A549 (cell line): ENCODE measurements at regions not wholly inside any gene's neighbourhood (a gene's known extent, or its start where the extent isn't known, plus 50 kb on each side); places are given as distances from the start of the nearest gene placed in this dataset.

ENCODE experiments used
- ATAC-seq, 2 experiments: fragments of 200-7000 bp in 1 of 2; fragments of >200 bp in 1 of 2; cut with Nextera tagmentation in 1 of 2; cut with Tn5 transposase in 1 of 2; 3 replicates each; pipeline versions ENCODE4 v1.8.0 to v1.9.1; 2018 to 2020; ENCODE audit warnings: mild to moderate bottlenecking in 1 of 2, moderate library complexity in 1 of 2
- CTCF ChIA-PET: fragments of 300-600 bp; sonication (Branson Sonifier 250); formaldehyde crosslinking; extraction: SDS; loops from one replicate; lab custom pipeline; 2021; ENCODE audit warnings: antibody characterized with exemption, inconsistent platforms; lab: Yijun Ruan, JAX
- POLR2A ChIA-PET: fragments of 350-600 bp; formaldehyde crosslinking; extraction: SDS; loops from one replicate; lab custom pipeline; 2021; ENCODE audit warnings: antibody characterized with exemption, inconsistent platforms; lab: Yijun Ruan, JAX
- DNase-seq, 2 experiments: peaks; one replicate each; pipeline versions ENCODE4 v3.0.0 to v3.0.0-alpha.2; 2011 to 2016; ENCODE audit warnings: low read depth in 1 of 2, low spot score in 1 of 2
- FAIRE-seq: peaks from 2 replicates; lab custom pipeline; 2011; peaks lifted over from hg19 to GRCh38; lab: Jason Lieb, UNC
- H3K27ac ChIP-seq, 2 experiments: fragments of >200 bp; sonication (Bioruptor Twin); formaldehyde crosslinking; 3 replicates each; pipeline ENCODE4 v1.5.1; 2016 to 2017
- H3K4me1 ChIP-seq: fragments of >200 bp; sonication (Bioruptor Twin); formaldehyde crosslinking; 3 replicates; pipeline ENCODE4 v1.6.1; 2016
- H3K4me2 ChIP-seq: fragments of >200 bp; sonication (Bioruptor Twin); formaldehyde crosslinking; 3 replicates; pipeline ENCODE4 v1.6.1; 2016
- H3K4me3 ChIP-seq: fragments of >200 bp; sonication (Bioruptor Twin); formaldehyde crosslinking; 3 replicates; pipeline ENCODE4 v1.5.1; 2016
- H3K9me3 ChIP-seq: fragments of >200 bp; sonication (Bioruptor Twin); formaldehyde crosslinking; 3 replicates; pipeline ENCODE4 v1.6.1; 2016
- BHLHE40 ChIP-seq: IDR thresholded peaks from 2 replicates; pipeline ENCODE4 v1.6.1; 2012; ENCODE audit warnings: low read depth, low read length, inconsistent platforms
- CEBPB ChIP-seq, 2 experiments: fragments of >200 bp in 1 of 2; sonication (Bioruptor Twin) in 1 of 2; formaldehyde crosslinking in 1 of 2; IDR thresholded peaks; 2 replicates each; pipeline ENCODE4 v1.6.1; 2012 to 2016
- CHD2 ChIP-seq: fragments of 150-350 bp; IDR thresholded peaks from 2 replicates; pipeline ENCODE4 v1.6.1; 2014; ENCODE audit warnings: low read length; ENCODE audit not compliant: partially characterized antibody
- CHD4 ChIP-seq: fragments of 200-600 bp; sonication (generic); IDR thresholded peaks from 2 replicates; pipeline ENCODE4 v1.6.1; 2016; ENCODE audit warnings: antibody characterized with exemption, mild to moderate bottlenecking, borderline replicate concordance
- EHMT2 ChIP-seq: fragments of 200-600 bp; sonication (generic); IDR thresholded peaks from 2 replicates; pipeline ENCODE4 v1.6.1; 2016; ENCODE audit warnings: antibody characterized with exemption, low read depth, mild to moderate bottlenecking, moderate library complexity
- EP300 ChIP-seq, 2 experiments: fragments of >200 bp; sonication (Bioruptor Twin); formaldehyde crosslinking; IDR thresholded peaks; 2 replicates in 1 of 2; 3 replicates in 1 of 2; pipeline ENCODE4 v1.6.1; 2016 to 2017
- FOSB ChIP-seq: fragments of 250-450 bp; sonication (Bioruptor Pico); IDR thresholded peaks from 2 replicates; pipeline ENCODE4 v1.5.0; 2020; ENCODE audit warnings: mild to moderate bottlenecking, moderate library complexity
- HEYL ChIP-seq: fragments of 250-450 bp; sonication (Bioruptor Pico); IDR thresholded peaks from 2 replicates; pipeline ENCODE4 v1.8.0; 2021; ENCODE audit warnings: mild to moderate bottlenecking, moderate library complexity
- HOXB13 ChIP-seq: fragments of 250-450 bp; sonication (Bioruptor Pico); IDR thresholded peaks from 2 replicates; pipeline ENCODE4 v1.5.0; 2020; ENCODE audit warnings: low read depth, mild to moderate bottlenecking, moderate library complexity
- HOXB5 ChIP-seq: fragments of 250-450 bp; sonication (Bioruptor Pico); IDR thresholded peaks from 2 replicates; pipeline ENCODE4 v1.5.0; 2020; ENCODE audit warnings: mild to moderate bottlenecking, moderate library complexity
- JUN ChIP-seq, 2 experiments: fragments of >200 bp; sonication (Bioruptor Twin); formaldehyde crosslinking; IDR thresholded peaks; 2 replicates in 1 of 2; 3 replicates in 1 of 2; pipeline ENCODE4 v1.6.1; 2016 to 2017
- MAFK ChIP-seq: fragments of 450-650 bp; IDR thresholded peaks from 2 replicates; pipeline ENCODE4 v1.6.1; 2014; ENCODE audit not compliant: partially characterized antibody
- NFE2L2 ChIP-seq: fragments of 150-350 bp; conservative IDR thresholded peaks from 2 replicates; pipeline ENCODE4 v1.6.1; 2014; ENCODE audit warnings: low read length
- NPAS2 ChIP-seq: fragments of 250-450 bp; sonication (Bioruptor Pico); IDR thresholded peaks from 2 replicates; pipeline ENCODE4 v1.8.0; 2022; ENCODE audit warnings: mild to moderate bottlenecking, moderate library complexity, borderline replicate concordance
- POLR2A ChIP-seq: IDR thresholded peaks from 2 replicates; pipeline ENCODE4 v1.6.1; 2012; ENCODE audit warnings: mild to moderate bottlenecking, low read length
- POLR2AphosphoS2 ChIP-seq: conservative IDR thresholded peaks from 2 replicates; pipeline ENCODE4 v1.6.1; 2012; ENCODE audit warnings: low read length, improper control_type of control experiment, inconsistent platforms
- RAD21 ChIP-seq, 2 experiments: fragments of >200 bp in 1 of 2; sonication (Bioruptor Twin) in 1 of 2; formaldehyde crosslinking in 1 of 2; IDR thresholded peaks in 1 of 2; conservative IDR thresholded peaks in 1 of 2; 2 replicates in 1 of 2; 3 replicates in 1 of 2; pipeline ENCODE4 v1.6.1; 2012 to 2018; ENCODE audit warnings: inconsistent platforms in 1 of 2
- RCOR1 ChIP-seq: fragments of 150-350 bp; IDR thresholded peaks from 2 replicates; pipeline ENCODE4 v1.6.1; 2014; ENCODE audit warnings: antibody characterized with exemption, low read length, low read depth
- RNF2 ChIP-seq: fragments of 200-600 bp; sonication (generic); IDR thresholded peaks from 2 replicates; pipeline ENCODE4 v1.6.1; 2016; ENCODE audit warnings: low read depth, mild to moderate bottlenecking, antibody characterized with exemption, moderate library complexity, borderline replicate concordance
- SMC3 ChIP-seq: fragments of >200 bp; sonication (Bioruptor Twin); formaldehyde crosslinking; IDR thresholded peaks from 3 replicates; pipeline ENCODE4 v1.6.1; 2018; ENCODE audit warnings: inconsistent platforms
- SREBF2 ChIP-seq: fragments of 450-650 bp; IDR thresholded peaks from 2 replicates; pipeline ENCODE4 v1.6.1; 2014; ENCODE audit warnings: mild to moderate bottlenecking, moderate library complexity
- TFCP2L1 ChIP-seq: fragments of 250-450 bp; sonication (Bioruptor Pico); IDR thresholded peaks from 2 replicates; pipeline ENCODE4 v1.5.0; 2021; ENCODE audit warnings: mild to moderate bottlenecking
- ZFP36 ChIP-seq: fragments of 450-650 bp; IDR thresholded peaks from 2 replicates; pipeline ENCODE4 v1.6.1; 2014; ENCODE audit warnings: borderline replicate concordance; ENCODE audit not compliant: partially characterized antibody
- ZNF302 ChIP-seq: fragments of 250-450 bp; sonication (Bioruptor Pico); IDR thresholded peaks from 2 replicates; pipeline ENCODE4 v1.9.0; 2021; ENCODE audit warnings: inconsistent platforms, mild to moderate bottlenecking, moderate library complexity
- WGBS: methylation state at CpG from one replicate; pipeline ENCODE4 v1.1.6; 2017; ENCODE audit errors: missing lambda C conversion rate; 5-methylcytosine and 5-hydroxymethylcytosine counted together
- TF ChIP-seq, protein P1 (sequence below): fragments of >200 bp; sonication (Bioruptor Twin); formaldehyde crosslinking; IDR thresholded peaks from 2 replicates; pipeline ENCODE4 v1.6.1; 2016
- TF ChIP-seq, protein P2 (sequence below): fragments of 250-450 bp; sonication (Bioruptor Pico); IDR thresholded peaks from 2 replicates; pipeline ENCODE4 v1.5.0; 2020; ENCODE audit warnings: low read depth, mild to moderate bottlenecking, moderate library complexity
- TF ChIP-seq, protein P3 (sequence below): fragments of 450-650 bp; IDR thresholded peaks from 2 replicates; pipeline ENCODE4 v1.6.1; 2014; ENCODE audit warnings: antibody characterized with exemption
- TF ChIP-seq, protein P4 (sequence below): IDR thresholded peaks from 2 replicates; pipeline ENCODE4 v1.6.1; 2012; ENCODE audit warnings: low read depth, borderline replicate concordance
- TF ChIP-seq, protein P5 (sequence below): IDR thresholded peaks from 2 replicates; pipeline ENCODE4 v1.6.1; 2012
- TF ChIP-seq, protein P6 (sequence below): fragments of 250-450 bp; sonication (Bioruptor Pico); IDR thresholded peaks from 2 replicates; pipeline ENCODE4 v1.5.0; 2021; ENCODE audit warnings: mild to moderate bottlenecking, moderate library complexity, borderline replicate concordance

DNA sequence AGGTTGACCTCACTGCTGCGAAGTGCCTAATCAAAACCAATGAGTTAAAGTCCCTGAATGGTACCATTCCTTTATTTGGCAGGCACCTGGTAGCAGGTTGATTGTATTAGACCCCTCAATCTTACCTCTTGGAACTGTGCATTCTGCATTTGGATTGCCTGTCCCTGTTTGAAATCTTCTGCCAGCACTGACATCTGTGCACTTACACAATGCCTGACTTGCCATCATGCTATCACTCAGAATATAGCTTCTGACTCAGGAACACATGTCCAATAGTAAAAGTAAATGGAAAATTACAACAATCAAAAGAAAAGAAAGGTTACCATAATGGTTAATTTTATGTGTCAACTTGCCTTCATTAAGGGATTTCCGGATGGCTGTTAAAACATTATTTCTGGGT lies 366.0 kb upstream of the PDGFD start:
- Histone ChIP-seq H3K4me1 (no peaks in the 10 kb centered on the region; the same call in 2 of the 3 replicates), H3K4me3 (no peak overlapping the region), H3K27ac (no peak overlapping the region), H3K4me2 (no peak overlapping the region), H3K9me3 (no peaks in the 10 kb centered on the region)
- DNase-seq (no peak), FAIRE-seq (no peak), ATAC-seq (no peak)
- CTCF ChIA-PET: no interaction called here
- WGBS: 49% methylated on average over 2 of the region's 2 CpGs
- POLR2A ChIA-PET: no interaction called here
- TF ChIP-seq, protein P1, sequence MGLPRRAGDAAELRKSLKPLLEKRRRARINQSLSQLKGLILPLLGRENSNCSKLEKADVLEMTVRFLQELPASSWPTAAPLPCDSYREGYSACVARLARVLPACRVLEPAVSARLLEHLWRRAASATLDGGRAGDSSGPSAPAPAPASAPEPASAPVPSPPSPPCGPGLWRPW: no peak
- TF ChIP-seq FOSB (CRISPR knock-in tag): no peak
- no peak for TF ChIP-seq EHMT2
- no peak for TF ChIP-seq NPAS2 (CRISPR knock-in tag)
- no peak for TF ChIP-seq TFCP2L1 (CRISPR knock-in tag)
- TF ChIP-seq RNF2: no peak
- TF ChIP-seq RAD21 (conservative IDR thresholded peaks at IDR 0.05 in 1 of 2, IDR thresholded peaks at IDR 0.05 in 1 of 2): no peak
- no peak for TF ChIP-seq CEBPB (IDR thresholded peaks at IDR 0.05)
- TF ChIP-seq, protein P2, sequence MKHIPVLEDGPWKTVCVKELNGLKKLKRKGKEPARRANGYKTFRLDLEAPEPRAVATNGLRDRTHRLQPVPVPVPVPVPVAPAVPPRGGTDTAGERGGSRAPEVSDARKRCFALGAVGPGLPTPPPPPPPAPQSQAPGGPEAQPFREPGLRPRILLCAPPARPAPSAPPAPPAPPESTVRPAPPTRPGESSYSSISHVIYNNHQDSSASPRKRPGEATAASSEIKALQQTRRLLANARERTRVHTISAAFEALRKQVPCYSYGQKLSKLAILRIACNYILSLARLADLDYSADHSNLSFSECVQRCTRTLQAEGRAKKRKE (CRISPR knock-in tag): no peak
- no peak for TF ChIP-seq NFE2L2
- TF ChIP-seq ZFP36: no peak
- no peak for TF ChIP-seq CHD2
- no peak for TF ChIP-seq RCOR1
- no peak for TF ChIP-seq BHLHE40
- TF ChIP-seq, protein P3, sequence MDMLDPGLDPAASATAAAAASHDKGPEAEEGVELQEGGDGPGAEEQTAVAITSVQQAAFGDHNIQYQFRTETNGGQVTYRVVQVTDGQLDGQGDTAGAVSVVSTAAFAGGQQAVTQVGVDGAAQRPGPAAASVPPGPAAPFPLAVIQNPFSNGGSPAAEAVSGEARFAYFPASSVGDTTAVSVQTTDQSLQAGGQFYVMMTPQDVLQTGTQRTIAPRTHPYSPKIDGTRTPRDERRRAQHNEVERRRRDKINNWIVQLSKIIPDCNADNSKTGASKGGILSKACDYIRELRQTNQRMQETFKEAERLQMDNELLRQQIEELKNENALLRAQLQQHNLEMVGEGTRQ: no peak

DNA sequence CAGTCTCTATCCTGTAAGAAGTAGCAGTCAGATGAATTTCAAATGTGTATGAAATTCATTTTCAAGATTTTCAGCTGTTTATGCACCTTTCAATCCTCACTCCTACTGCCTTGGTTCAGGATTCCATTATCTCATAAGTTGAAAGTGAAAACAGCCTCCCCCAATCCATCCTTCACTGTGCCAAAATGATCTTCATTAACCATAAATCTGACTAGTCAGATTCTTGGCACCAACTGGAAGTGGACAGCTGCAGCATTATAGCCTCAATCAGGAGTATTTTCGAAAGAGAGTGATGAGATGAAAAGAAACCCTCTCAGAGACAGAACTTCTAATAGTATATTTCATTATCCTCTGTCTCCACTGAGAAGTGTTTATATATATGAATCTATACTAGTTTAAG lies 365.3 kb upstream of the PDGFD start:
- DNase-seq (no peak), FAIRE-seq (no peak), ATAC-seq (no peak)
- Histone ChIP-seq H3K9me3 (no peaks in the 10 kb centered on the region), H3K4me2 (no peak overlapping the region), H3K4me3 (no peak overlapping the region), H3K27ac (no peak overlapping the region), H3K4me1 (no peaks in the 10 kb centered on the region; the same call in 2 of the 3 replicates)
- WGBS: 12% methylated on average over 1 of the region's 1 CpG
- ChIA-PET POLR2A (no interaction called here), CTCF (no interaction called here)
- TF ChIP-seq NFE2L2 (no peak), RAD21 (conservative IDR thresholded peaks at IDR 0.05 in 1 of 2, IDR thresholded peaks at IDR 0.05 in 1 of 2) (no peak), MAFK (no peak), EP300 (IDR thresholded peaks at IDR 0.05) (no peak), HOXB5 (CRISPR knock-in tag) (no peak), HOXB13 (no peak), POLR2A (no peak), ZNF302 (CRISPR knock-in tag) (no peak), SREBF2 (no peak), POLR2AphosphoS2 (no peak), RNF2 (no peak), CHD4 (no peak), HEYL (CRISPR knock-in tag) (no peak), SMC3 (no peak), JUN (IDR thresholded peaks at IDR 0.05) (no peak)
- TF ChIP-seq, protein P4, sequence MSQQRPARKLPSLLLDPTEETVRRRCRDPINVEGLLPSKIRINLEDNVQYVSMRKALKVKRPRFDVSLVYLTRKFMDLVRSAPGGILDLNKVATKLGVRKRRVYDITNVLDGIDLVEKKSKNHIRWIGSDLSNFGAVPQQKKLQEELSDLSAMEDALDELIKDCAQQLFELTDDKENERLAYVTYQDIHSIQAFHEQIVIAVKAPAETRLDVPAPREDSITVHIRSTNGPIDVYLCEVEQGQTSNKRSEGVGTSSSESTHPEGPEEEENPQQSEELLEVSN: no peak
- TF ChIP-seq, protein P5, sequence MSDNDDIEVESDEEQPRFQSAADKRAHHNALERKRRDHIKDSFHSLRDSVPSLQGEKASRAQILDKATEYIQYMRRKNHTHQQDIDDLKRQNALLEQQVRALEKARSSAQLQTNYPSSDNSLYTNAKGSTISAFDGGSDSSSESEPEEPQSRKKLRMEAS: no peak
- TF ChIP-seq, protein P6, sequence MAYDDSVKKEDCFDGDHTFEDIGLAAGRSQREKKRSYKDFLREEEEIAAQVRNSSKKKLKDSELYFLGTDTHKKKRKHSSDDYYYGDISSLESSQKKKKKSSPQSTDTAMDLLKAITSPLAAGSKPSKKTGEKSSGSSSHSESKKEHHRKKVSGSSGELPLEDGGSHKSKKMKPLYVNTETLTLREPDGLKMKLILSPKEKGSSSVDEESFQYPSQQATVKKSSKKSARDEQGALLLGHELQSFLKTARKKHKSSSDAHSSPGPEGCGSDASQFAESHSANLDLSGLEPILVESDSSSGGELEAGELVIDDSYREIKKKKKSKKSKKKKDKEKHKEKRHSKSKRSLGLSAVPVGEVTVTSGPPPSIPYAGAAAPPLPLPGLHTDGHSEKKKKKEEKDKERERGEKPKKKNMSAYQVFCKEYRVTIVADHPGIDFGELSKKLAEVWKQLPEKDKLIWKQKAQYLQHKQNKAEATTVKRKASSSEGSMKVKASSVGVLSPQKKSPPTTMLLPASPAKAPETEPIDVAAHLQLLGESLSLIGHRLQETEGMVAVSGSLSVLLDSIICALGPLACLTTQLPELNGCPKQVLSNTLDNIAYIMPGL (CRISPR knock-in tag): no peak
- TF ChIP-seq, protein P1: no peak
